GM12878 (cell line): ENCODE measurements at regions not wholly inside any gene's neighbourhood (a gene's known extent, or its start where the extent isn't known, plus 50 kb on each side); places are given as distances from the start of the nearest gene placed in this dataset.

Experiments
- ATAC-seq: fragments of 200-7000 bp; cut with Tn5 transposase; 3 replicates; pipeline ENCODE4 v1.9.1; 2020; ENCODE audit warnings: mild to moderate bottlenecking, moderate library complexity
- BruUV-seq: library from RNA; stranded (reverse); fragments of 400-500 nt; replicated peaks from 2 replicates; lab custom pipeline; 2021; lab: Mats Ljungman, UMichigan
- CTCF ChIA-PET: fragments of 300-600 bp; sonication (Branson Sonifier 250); formaldehyde crosslinking; extraction: SDS; loops from one replicate; lab custom pipeline; 2021; ENCODE audit warnings: inconsistent platforms; lab: Yijun Ruan, JAX
- POLR2A ChIA-PET: fragments of 350-600 bp; formaldehyde crosslinking; extraction: SDS; loops from one replicate; lab custom pipeline; 2021; ENCODE audit warnings: inconsistent platforms; lab: Charles Lee
- RAD21 ChIA-PET: fragments of 300-600 bp; sonication (Branson Sonifier 250); formaldehyde crosslinking; loops from one replicate; lab custom pipeline; 2023; ENCODE audit warnings: antibody characterized with exemption; ENCODE audit not compliant: unreplicated experiment; lab: Charles Lee
- SMC1A ChIA-PET: fragments of 300-600 bp; sonication (Branson Sonifier 250); formaldehyde crosslinking; loops from one replicate; lab custom pipeline; 2023; ENCODE audit not compliant: unreplicated experiment, uncharacterized antibody; lab: Charles Lee
- DNase-seq: peaks from one replicate; pipeline ENCODE4 v3.0.0-alpha.2; 2011; ENCODE audit warnings: low read depth, low spot score
- FAIRE-seq: peaks from 3 replicates; lab custom pipeline; 2011; peaks lifted over from hg19 to GRCh38; lab: Jason Lieb, UNC
- H2AFZ ChIP-seq: 2 replicates; pipeline ENCODE4 v1.6.0; 2011; ENCODE audit warnings: low read depth, low read length, control low read depth; ENCODE audit not compliant: control insufficient read depth
- H3K27ac ChIP-seq: 2 replicates; pipeline ENCODE4 v1.5.1; 2011; ENCODE audit warnings: control low read depth; ENCODE audit not compliant: control insufficient read depth, insufficient read depth
- H3K27me3 ChIP-seq, 2 experiments: replicated peaks in 1 of 2; 2 replicates each; pipeline versions ENCODE4 v1.6.0 to v1.6.1; 2011; ENCODE audit warnings: low read length in 1 of 2; ENCODE audit not compliant: control insufficient read depth in 2 of 2, insufficient read depth in 2 of 2
- H3K36me3 ChIP-seq, 2 experiments: 2 replicates each; pipeline ENCODE4 v1.5.1; 2011; ENCODE audit warnings: low read length in 1 of 2; ENCODE audit not compliant: control insufficient read depth in 2 of 2, insufficient read depth in 2 of 2
- H3K4me1 ChIP-seq: 2 replicates; pipeline ENCODE4 v1.6.1; 2011; ENCODE audit warnings: mild to moderate bottlenecking, low read length, moderate library complexity, mixed read lengths; ENCODE audit not compliant: control insufficient read depth, insufficient read depth
- H3K4me2 ChIP-seq: 2 replicates; pipeline ENCODE4 v1.6.0; 2011; ENCODE audit warnings: control low read depth; ENCODE audit not compliant: control insufficient read depth, insufficient read depth
- H3K4me3 ChIP-seq: fragments of 200-600 bp; sonication (generic); 2 replicates; pipeline ENCODE4 v1.5.1; 2016
- H3K79me2 ChIP-seq: 2 replicates; pipeline ENCODE4 v1.6.0; 2011; ENCODE audit warnings: low read length; ENCODE audit not compliant: control insufficient read depth, insufficient read depth
- H3K9ac ChIP-seq: 2 replicates; pipeline ENCODE4 v1.8.0; 2011; ENCODE audit warnings: low read length, control low read depth, mixed read lengths; ENCODE audit not compliant: control insufficient read depth, insufficient read depth
- H3K9me3 ChIP-seq: replicated peaks from 3 replicates; pipeline ENCODE4 v1.5.1; 2011; ENCODE audit warnings: mild to moderate bottlenecking, low read length; ENCODE audit not compliant: control insufficient read depth, insufficient read depth
- H4K20me1 ChIP-seq: 2 replicates; pipeline ENCODE4 v1.6.0; 2011; ENCODE audit not compliant: control insufficient read depth, insufficient read depth
- E2F4 ChIP-seq: IDR thresholded peaks from 2 replicates; pipeline ENCODE4 v1.6.1; 2012; ENCODE audit warnings: low read depth, low read length, improper control_type of control experiment
- ESRRA ChIP-seq: IDR thresholded peaks from 2 replicates; pipeline ENCODE4 v1.6.1; 2012; ENCODE audit warnings: mild to moderate bottlenecking, low read length, improper control_type of control experiment
- MYB ChIP-seq: fragments of 150-350 bp; IDR thresholded peaks from 2 replicates; pipeline ENCODE4 v1.6.1; 2014; ENCODE audit warnings: mild to moderate bottlenecking, low read depth, low read length, borderline replicate concordance
- RAD51 ChIP-seq: fragments of 450-650 bp; IDR thresholded peaks from 2 replicates; pipeline ENCODE4 v1.6.1; 2016; ENCODE audit warnings: moderate library complexity, mild to moderate bottlenecking, inconsistent platforms
- RFX5 ChIP-seq: IDR thresholded peaks from 2 replicates; pipeline ENCODE4 v1.6.1; 2011; ENCODE audit warnings: low read depth, low read length, improper control_type of control experiment
- SKIL ChIP-seq: fragments of 450-650 bp; IDR thresholded peaks from 2 replicates; pipeline ENCODE4 v1.6.1; 2017; ENCODE audit warnings: mild to moderate bottlenecking, low read depth, inconsistent platforms; ENCODE audit not compliant: poor library complexity, severe bottlenecking
- SMARCA5 ChIP-seq: fragments of 450-650 bp; IDR thresholded peaks from 2 replicates; pipeline ENCODE4 v1.6.1; 2017; ENCODE audit warnings: mild to moderate bottlenecking
- SP1 ChIP-seq: IDR thresholded peaks from one replicate; pipeline ENCODE4 v1.6.1; 2011; ENCODE audit warnings: low read depth, low read length
- SREBF1 ChIP-seq: IDR thresholded peaks from 2 replicates; pipeline ENCODE4 v1.6.1; 2012; ENCODE audit warnings: mild to moderate bottlenecking, low read length
- TCF3 ChIP-seq: IDR thresholded peaks from 2 replicates; pipeline ENCODE4 v1.6.1; 2012; ENCODE audit warnings: low read depth, mild to moderate bottlenecking, low read length, borderline replicate concordance; ENCODE audit not compliant: insufficient read depth
- ZNF217 ChIP-seq: fragments of 450-650 bp; IDR thresholded peaks from 2 replicates; pipeline ENCODE4 v1.6.1; 2017; ENCODE audit warnings: antibody characterized with exemption, mild to moderate bottlenecking
- ZNF592 ChIP-seq: fragments of 450-650 bp; IDR thresholded peaks from 2 replicates; pipeline ENCODE4 v1.6.1; 2017; ENCODE audit warnings: mild to moderate bottlenecking, moderate library complexity
- WGBS: methylation state at CpG from one replicate; pipeline ENCODE4 v1.1.6; 2016; ENCODE audit warnings: low lambda C conversion rate; ENCODE audit not compliant: insufficient replicate concordance, insufficient coverage; ENCODE audit errors: missing lambda C conversion rate; 5-methylcytosine and 5-hydroxymethylcytosine counted together
- in situ Hi-C: fragments of 300-500 bp; cut with MboI; formaldehyde crosslinking; loops from 9 replicates; pipeline ENCODE4 v1.14.3; 2018; ENCODE audit warnings: mixed read lengths
- intact Hi-C: fragments of 100-400 bp; cut with micrococcal nuclease; formaldehyde crosslinking; loops from one replicate; pipeline ENCODE4 v1.14.2; 2022; ENCODE audit not compliant: unreplicated experiment

- H3K79me2 ChIP-seq, result no peaks in the 10 kb centered on the region
- 54% methylated on average over 4 of the region's 4 CpGs for whole genome bisulfite sequencing
- POLR2A ChIA-PET, result no interaction called here
- intact Hi-C loops (no loop called here), in situ Hi-C loops (no loop called here)
- SMC1A ChIA-PET, result no interaction called here
- no peak overlapping the region for H3K9ac ChIP-seq
- no peaks in the 10 kb centered on the region for H3K27me3 ChIP-seq
- FAIRE-seq (no peak), DNase-seq (no peak), ATAC-seq (no peak)
- no peak overlapping the region for H3K27ac ChIP-seq
- CTCF ChIA-PET, result no interaction called here
- RAD21 ChIA-PET, result no interaction called here
- H3K4me3 ChIP-seq, result no peak overlapping the region
- no peaks in the 10 kb centered on the region for H3K36me3 ChIP-seq
- H3K4me1 ChIP-seq, result no peaks in the 10 kb centered on the region
- H3K9me3 ChIP-seq, result no peaks in the 10 kb centered on the region; the same call in 2 of the 3 replicates
- BruUV-seq, result no TSS peak
- TF ChIP-seq ZNF217 (no peak), SMARCA5 (no peak), SREBF1 (no peak), ESRRA (no peak), RFX5 (no peak), MYB (no peak), TCF3 (no peak), SP1 (no peak)
- H2AFZ ChIP-seq, result no peak overlapping the region
- no peaks in the 10 kb centered on the region for H4K20me1 ChIP-seq
- H3K4me2 ChIP-seq, result no peak overlapping the region
Measured at GRCh38 chr15:95684126-95684525, 646.4 kb upstream of the NR2F2 start.

- Histone ChIP-seq H4K20me1 (no peaks in the 10 kb centered on the region), H3K4me3 (no peak overlapping the region), H3K4me1 (no peaks in the 10 kb centered on the region), H3K36me3 (no peaks in the 10 kb centered on the region), H2AFZ (no peak overlapping the region), H3K27me3 (no peaks in the 10 kb centered on the region), H3K4me2 (no peak overlapping the region), H3K9ac (no peak overlapping the region), H3K27ac (no peak overlapping the region), H3K9me3 (no peaks in the 10 kb centered on the region; the same call in 2 of the 3 replicates), H3K79me2 (no peaks in the 10 kb centered on the region)
- ChIA-PET RAD21 (no interaction called here), SMC1A (no interaction called here), POLR2A (no interaction called here), CTCF (interaction anchor here (0.7 kb wide), 2 partner anchors 688 to 1418 kb away, joined by 3 to 6 read pairs; no protein-coding TSS in a partner anchor)
- ATAC-seq (no peak), DNase-seq (no peak), FAIRE-seq (no peak)
- BruUV-seq, result no TSS peak
- WGBS, result 0% methylated on average over 1 of the region's 1 CpG
- intact Hi-C loops, result no loop called here
- in situ Hi-C loops, result no loop called here
- TF ChIP-seq SKIL, result no peak
- TF ChIP-seq RAD51, result no peak
- no peak for TF ChIP-seq ZNF592
- no peak for TF ChIP-seq E2F4
Measured at GRCh38 chr15:95684693-95685115, 645.8 kb upstream of the NR2F2 start.
